Hepatocyte (in vitro differentiated cells): ENCODE measurements at regions not wholly inside any gene's neighbourhood (a gene's known extent, or its start where the extent isn't known, plus 50 kb on each side); places are given as distances from the start of the nearest gene placed in this dataset.
A peak's percentile ranks its signal among the peaks of the same experiment; 100 is the strongest.

ENCODE experiments used
- DNase-seq: peaks from one replicate; pipeline ENCODE4 v3.0.0-alpha.2; 2016; ENCODE audit warnings: low spot score
- H2AFZ ChIP-seq: fragments of 200-600 bp; sonication (generic); 2 replicates; pipeline ENCODE4 v1.6.0; 2016; ENCODE audit warnings: antibody characterized with exemption, mild to moderate bottlenecking
- H3K27ac ChIP-seq: fragments of 200-600 bp; sonication (generic); 2 replicates; pipeline ENCODE4 v1.5.1; 2016; ENCODE audit warnings: mild to moderate bottlenecking
- H3K27me3 ChIP-seq: fragments of 200-600 bp; sonication (generic); 2 replicates; pipeline ENCODE4 v1.6.1; 2016
- H3K36me3 ChIP-seq: fragments of 200-600 bp; sonication (generic); replicated peaks from 2 replicates; pipeline ENCODE4 v1.5.1; 2016; ENCODE audit warnings: low read depth; ENCODE audit not compliant: insufficient read depth
- H3K4me1 ChIP-seq: fragments of 200-600 bp; sonication (generic); 2 replicates; pipeline ENCODE4 v1.5.1; 2016; ENCODE audit warnings: mild to moderate bottlenecking, moderate library complexity; ENCODE audit not compliant: insufficient read depth
- H3K4me2 ChIP-seq: fragments of 200-600 bp; sonication (generic); 2 replicates; pipeline ENCODE4 v1.6.0; 2016
- H3K4me3 ChIP-seq: fragments of 200-600 bp; sonication (generic); 2 replicates; pipeline ENCODE4 v1.5.1; 2016; ENCODE audit warnings: mild to moderate bottlenecking
- H3K79me2 ChIP-seq: fragments of 200-600 bp; sonication (generic); 2 replicates; pipeline ENCODE4 v1.6.0; 2017; ENCODE audit warnings: mild to moderate bottlenecking
- H3K9me2 ChIP-seq: fragments of 200-600 bp; sonication (generic); replicated peaks from 2 replicates; pipeline ENCODE4 v1.6.0; 2017; ENCODE audit warnings: mild to moderate bottlenecking; ENCODE audit not compliant: insufficient read depth
- H3K9me3 ChIP-seq: fragments of 200-600 bp; sonication (generic); 2 replicates; pipeline ENCODE4 v1.5.1; 2016; ENCODE audit warnings: low read depth, mild to moderate bottlenecking
- H4K20me1 ChIP-seq: fragments of 200-600 bp; sonication (generic); 2 replicates; pipeline ENCODE4 v1.6.0; 2016; ENCODE audit warnings: mild to moderate bottlenecking; ENCODE audit not compliant: insufficient read depth, poor library complexity, severe bottlenecking
- EZH2 ChIP-seq: fragments of 200-600 bp; sonication (generic); IDR thresholded peaks from 2 replicates; pipeline ENCODE4 v1.6.1; 2016; ENCODE audit warnings: antibody characterized with exemption, mild to moderate bottlenecking, borderline replicate concordance
- EZH2phosphoT487 ChIP-seq: fragments of 200-600 bp; sonication (generic); IDR thresholded peaks from one replicate; pipeline ENCODE4 v1.6.1; 2018; ENCODE audit warnings: antibody characterized with exemption, mild to moderate bottlenecking, low read depth, moderate library complexity; ENCODE audit not compliant: unreplicated experiment, severe bottlenecking
- WGBS: methylation state at CpG from one replicate; pipeline ENCODE4 v1.1.6; 2016; ENCODE audit warnings: low lambda C conversion rate; ENCODE audit errors: missing lambda C conversion rate; 5-methylcytosine and 5-hydroxymethylcytosine counted together
- TF ChIP-seq, protein P1 (sequence below): fragments of 200-600 bp; sonication (generic); IDR thresholded peaks from 2 replicates; pipeline ENCODE4 v1.5.1; 2016; ENCODE audit warnings: antibody characterized with exemption, mild to moderate bottlenecking; ENCODE audit not compliant: poor library complexity

DNA sequence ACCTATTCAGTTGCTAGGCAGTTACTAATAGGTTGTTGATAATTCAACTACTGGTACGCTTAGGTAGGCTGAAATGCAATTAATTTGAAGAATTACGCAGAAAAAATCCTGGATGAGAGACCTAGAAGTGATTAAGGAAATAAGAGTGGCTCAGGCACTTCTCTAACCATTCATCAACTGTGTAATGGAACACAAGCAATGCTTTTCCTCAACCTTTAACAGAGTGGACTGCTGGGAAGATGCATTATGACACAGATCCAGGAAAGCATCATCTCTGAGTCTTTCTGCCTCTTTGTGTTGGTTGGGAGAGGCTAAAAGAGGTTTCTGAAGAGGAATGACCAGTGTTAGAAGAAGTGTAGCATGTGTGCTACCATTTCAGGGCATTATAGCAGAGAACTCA, 992.2 kb downstream of the TSN start:
- H3K79me2 ChIP-seq, result no peaks in the 10 kb centered on the region
- no peaks in the 10 kb centered on the region for H4K20me1 ChIP-seq
- no peaks in the 10 kb centered on the region for H3K27me3 ChIP-seq
- H3K4me3 ChIP-seq, result no peak overlapping the region
- H3K9me2 ChIP-seq, result no peaks in the 10 kb centered on the region
- H3K4me2 ChIP-seq, result no peak overlapping the region
- H3K4me1 ChIP-seq, result no peaks in the 10 kb centered on the region
- no peak for TF ChIP-seq EZH2phosphoT487
- TF ChIP-seq, protein P1, sequence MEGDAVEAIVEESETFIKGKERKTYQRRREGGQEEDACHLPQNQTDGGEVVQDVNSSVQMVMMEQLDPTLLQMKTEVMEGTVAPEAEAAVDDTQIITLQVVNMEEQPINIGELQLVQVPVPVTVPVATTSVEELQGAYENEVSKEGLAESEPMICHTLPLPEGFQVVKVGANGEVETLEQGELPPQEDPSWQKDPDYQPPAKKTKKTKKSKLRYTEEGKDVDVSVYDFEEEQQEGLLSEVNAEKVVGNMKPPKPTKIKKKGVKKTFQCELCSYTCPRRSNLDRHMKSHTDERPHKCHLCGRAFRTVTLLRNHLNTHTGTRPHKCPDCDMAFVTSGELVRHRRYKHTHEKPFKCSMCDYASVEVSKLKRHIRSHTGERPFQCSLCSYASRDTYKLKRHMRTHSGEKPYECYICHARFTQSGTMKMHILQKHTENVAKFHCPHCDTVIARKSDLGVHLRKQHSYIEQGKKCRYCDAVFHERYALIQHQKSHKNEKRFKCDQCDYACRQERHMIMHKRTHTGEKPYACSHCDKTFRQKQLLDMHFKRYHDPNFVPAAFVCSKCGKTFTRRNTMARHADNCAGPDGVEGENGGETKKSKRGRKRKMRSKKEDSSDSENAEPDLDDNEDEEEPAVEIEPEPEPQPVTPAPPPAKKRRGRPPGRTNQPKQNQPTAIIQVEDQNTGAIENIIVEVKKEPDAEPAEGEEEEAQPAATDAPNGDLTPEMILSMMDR, result no peak
- TF ChIP-seq EZH2, result no peak
- no peaks in the 10 kb centered on the region for H3K36me3 ChIP-seq
- no peak for DNase-seq
- H2AFZ ChIP-seq, result no peak overlapping the region
- H3K27ac ChIP-seq, result no peak overlapping the region
- WGBS, result 98% methylated on average over 2 of the region's 2 CpGs
- no peaks in the 10 kb centered on the region for H3K9me3 ChIP-seq

GRCh38 chr2:122748552-122749011, 993.1 kb downstream of the TSN start:
- H3K4me2 ChIP-seq, result no peak overlapping the region

DNA sequence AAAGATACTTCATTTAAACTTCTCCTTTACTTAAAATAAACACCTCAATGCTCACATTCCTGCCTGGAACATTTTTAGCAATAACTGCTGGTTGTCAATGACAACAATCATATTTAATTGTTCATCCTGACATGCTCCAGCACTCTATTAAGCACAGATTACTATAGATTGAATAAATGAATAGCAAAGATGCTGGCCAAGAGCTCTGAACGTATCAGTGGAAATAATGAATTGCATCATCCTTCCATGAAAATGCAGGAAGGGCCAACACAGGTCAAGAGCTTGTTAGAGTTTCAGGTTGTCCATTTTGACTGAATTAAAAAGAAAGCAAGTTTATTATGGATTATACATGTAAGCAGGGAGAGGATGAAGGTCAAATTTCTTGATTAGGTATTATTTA, 994.0 kb downstream of the TSN start:
- TF ChIP-seq EZH2 (no peak), EZH2phosphoT487 (no peak)
- TF ChIP-seq, protein P1, result no peak
- no peaks in the 10 kb centered on the region for H3K4me1 ChIP-seq
- H3K27me3 ChIP-seq, result no peaks in the 10 kb centered on the region
- H3K4me3 ChIP-seq, result no peak overlapping the region
- H2AFZ ChIP-seq, result no peak overlapping the region
- no peak overlapping the region for H3K27ac ChIP-seq
- WGBS, result 63% methylated on average over 1 of the region's 1 CpG
- H3K36me3 ChIP-seq, result no peaks in the 10 kb centered on the region
- no peaks in the 10 kb centered on the region for H4K20me1 ChIP-seq
- no peaks in the 10 kb centered on the region for H3K9me2 ChIP-seq
- no peaks in the 10 kb centered on the region for H3K79me2 ChIP-seq
- H3K4me2 ChIP-seq, result no peak overlapping the region
- no peaks in the 10 kb centered on the region for H3K9me3 ChIP-seq
- DNase-seq, result no peak

More at GRCh38 chr2:122748552-122749011, 993.1 kb downstream of the TSN start:
- H3K27me3 ChIP-seq, result no peaks in the 10 kb centered on the region
- H3K9me3 ChIP-seq, result no peaks in the 10 kb centered on the region
- no peaks in the 10 kb centered on the region for H4K20me1 ChIP-seq
- H3K27ac ChIP-seq, result no peak overlapping the region
- TF ChIP-seq, protein P1, result peak; percentile 17
- no peak for TF ChIP-seq EZH2phosphoT487
- no peaks in the 10 kb centered on the region for H3K9me2 ChIP-seq
- H2AFZ ChIP-seq, result no peak overlapping the region
- no peaks in the 10 kb centered on the region for H3K4me1 ChIP-seq
- WGBS, result 54% methylated on average over 4 of the region's 4 CpGs
- peak; percentile 39 for DNase-seq
- no peak overlapping the region for H3K4me3 ChIP-seq
- no peaks in the 10 kb centered on the region for H3K79me2 ChIP-seq
- no peaks in the 10 kb centered on the region for H3K36me3 ChIP-seq

- Histone ChIP-seq H3K27ac (no peak overlapping the region), H3K36me3 (no peaks in the 10 kb centered on the region), H3K4me1 (no peaks in the 10 kb centered on the region), H3K9me3 (no peaks in the 10 kb centered on the region), H3K9me2 (no peaks in the 10 kb centered on the region), H4K20me1 (no peaks in the 10 kb centered on the region), H3K27me3 (no peaks in the 10 kb centered on the region), H3K4me2 (no peak overlapping the region), H3K79me2 (no peaks in the 10 kb centered on the region), H2AFZ (no peak overlapping the region), H3K4me3 (no peak overlapping the region)
- 86% methylated on average over 1 of the region's 1 CpG for WGBS
- TF ChIP-seq, protein P1, result no peak
- TF ChIP-seq EZH2 (no peak), EZH2phosphoT487 (no peak)
- DNase-seq, result no peak
Observed at GRCh38 chr2:122750095-122750494, 994.6 kb downstream of the TSN start.
